Brain microvascular endothelial cell (primary cell): ENCODE measurements at regions not wholly inside any gene's neighbourhood (a gene's known extent, or its start where the extent isn't known, plus 50 kb on each side); places are given as distances from the start of the nearest gene placed in this dataset.

Source experiments
- DNase-seq: peaks from one replicate; pipeline ENCODE4 v3.0.0-alpha.2; 2020
- H3K27ac ChIP-seq: fragments of 250-450 bp; sonication (Bioruptor Pico); 2 replicates; pipeline ENCODE4 v1.5.1; 2020; ENCODE audit warnings: mild to moderate bottlenecking, moderate library complexity
- H3K27me3 ChIP-seq: fragments of 250-450 bp; sonication (Bioruptor Pico); replicated peaks from 2 replicates; pipeline ENCODE4 v1.5.1; 2020; ENCODE audit warnings: mild to moderate bottlenecking
- H3K36me3 ChIP-seq: fragments of 250-450 bp; sonication (Bioruptor Pico); replicated peaks from 2 replicates; pipeline ENCODE4 v1.5.1; 2020; ENCODE audit warnings: mild to moderate bottlenecking
- H3K4me3 ChIP-seq: 2 replicates; pipeline ENCODE4 v1.5.1; 2011; ENCODE audit warnings: low read depth, mild to moderate bottlenecking, control low read depth, low read length, moderate library complexity
- in situ Hi-C: cut with HindIII; loops from 2 replicates; pipeline ENCODE4 v1.10.0; 2017; ENCODE audit warnings: low sequenced_read_pairs, low pct_ligation_motif_present
- TF ChIP-seq, protein P1 (sequence below): IDR thresholded peaks from 2 replicates; pipeline ENCODE4 v1.5.1; 2011; ENCODE audit warnings: low read depth, mild to moderate bottlenecking, moderate library complexity, low read length, control low read depth, inconsistent platforms; ENCODE audit errors: missing control alignments

DNA sequence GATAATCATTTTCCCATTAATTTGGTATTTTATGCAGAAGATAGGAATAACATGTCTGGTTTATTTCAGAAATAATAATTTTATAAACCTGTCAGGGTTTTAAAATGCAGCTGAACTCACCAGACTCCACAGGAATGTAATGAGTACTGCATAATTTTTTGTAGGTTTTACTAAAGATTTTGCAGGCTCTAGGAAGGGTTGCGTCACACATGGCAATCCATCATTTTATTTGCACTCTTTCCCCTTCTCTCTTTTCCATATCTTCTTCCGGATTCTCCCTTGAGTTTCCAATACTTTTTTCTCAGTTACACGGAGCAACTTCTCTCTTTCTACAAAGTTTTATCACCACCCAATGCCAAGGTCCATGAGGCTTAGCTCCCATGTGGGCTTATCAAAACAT lies 234.7 kb downstream of the NFKBIZ start:
- in situ Hi-C loops: loop anchor here (25.0 kb wide), 1 partner anchor 222 kb away; no protein-coding TSS in a partner anchor
- DNase-seq: no peak
- no peak overlapping the region for H3K27ac ChIP-seq
- H3K4me3 ChIP-seq: no peak overlapping the region
- no peaks in the 10 kb centered on the region for H3K36me3 ChIP-seq
- no peaks in the 10 kb centered on the region for H3K27me3 ChIP-seq
- TF ChIP-seq, protein P1, sequence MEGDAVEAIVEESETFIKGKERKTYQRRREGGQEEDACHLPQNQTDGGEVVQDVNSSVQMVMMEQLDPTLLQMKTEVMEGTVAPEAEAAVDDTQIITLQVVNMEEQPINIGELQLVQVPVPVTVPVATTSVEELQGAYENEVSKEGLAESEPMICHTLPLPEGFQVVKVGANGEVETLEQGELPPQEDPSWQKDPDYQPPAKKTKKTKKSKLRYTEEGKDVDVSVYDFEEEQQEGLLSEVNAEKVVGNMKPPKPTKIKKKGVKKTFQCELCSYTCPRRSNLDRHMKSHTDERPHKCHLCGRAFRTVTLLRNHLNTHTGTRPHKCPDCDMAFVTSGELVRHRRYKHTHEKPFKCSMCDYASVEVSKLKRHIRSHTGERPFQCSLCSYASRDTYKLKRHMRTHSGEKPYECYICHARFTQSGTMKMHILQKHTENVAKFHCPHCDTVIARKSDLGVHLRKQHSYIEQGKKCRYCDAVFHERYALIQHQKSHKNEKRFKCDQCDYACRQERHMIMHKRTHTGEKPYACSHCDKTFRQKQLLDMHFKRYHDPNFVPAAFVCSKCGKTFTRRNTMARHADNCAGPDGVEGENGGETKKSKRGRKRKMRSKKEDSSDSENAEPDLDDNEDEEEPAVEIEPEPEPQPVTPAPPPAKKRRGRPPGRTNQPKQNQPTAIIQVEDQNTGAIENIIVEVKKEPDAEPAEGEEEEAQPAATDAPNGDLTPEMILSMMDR: no peak

DNA sequence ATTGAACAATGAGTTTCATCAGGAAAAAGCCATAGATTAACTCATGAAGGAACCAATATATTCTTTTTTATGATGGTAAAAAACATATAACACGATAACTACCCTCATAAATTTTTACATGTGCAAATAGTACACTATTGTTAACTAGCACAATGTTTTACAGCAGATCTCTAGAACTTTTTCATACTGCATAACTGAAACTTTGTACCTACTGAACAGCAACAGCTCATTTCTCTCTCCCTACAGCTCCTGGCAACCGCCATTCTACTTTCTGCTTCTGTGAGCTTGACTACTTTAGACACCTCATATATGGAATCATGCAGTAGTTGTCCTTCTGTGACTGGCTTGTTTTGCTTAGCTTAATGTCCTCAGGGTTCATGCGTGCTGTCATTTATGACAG lies 235.4 kb downstream of the NFKBIZ start:
- in situ Hi-C loops: loop anchor here (25.0 kb wide), 1 partner anchor 222 kb away; no protein-coding TSS in a partner anchor
- Histone ChIP-seq H3K36me3 (no peaks in the 10 kb centered on the region), H3K27ac (no peak overlapping the region), H3K4me3 (no peak overlapping the region), H3K27me3 (no peaks in the 10 kb centered on the region)
- DNase-seq: no peak
- TF ChIP-seq, protein P1: no peak

DNA sequence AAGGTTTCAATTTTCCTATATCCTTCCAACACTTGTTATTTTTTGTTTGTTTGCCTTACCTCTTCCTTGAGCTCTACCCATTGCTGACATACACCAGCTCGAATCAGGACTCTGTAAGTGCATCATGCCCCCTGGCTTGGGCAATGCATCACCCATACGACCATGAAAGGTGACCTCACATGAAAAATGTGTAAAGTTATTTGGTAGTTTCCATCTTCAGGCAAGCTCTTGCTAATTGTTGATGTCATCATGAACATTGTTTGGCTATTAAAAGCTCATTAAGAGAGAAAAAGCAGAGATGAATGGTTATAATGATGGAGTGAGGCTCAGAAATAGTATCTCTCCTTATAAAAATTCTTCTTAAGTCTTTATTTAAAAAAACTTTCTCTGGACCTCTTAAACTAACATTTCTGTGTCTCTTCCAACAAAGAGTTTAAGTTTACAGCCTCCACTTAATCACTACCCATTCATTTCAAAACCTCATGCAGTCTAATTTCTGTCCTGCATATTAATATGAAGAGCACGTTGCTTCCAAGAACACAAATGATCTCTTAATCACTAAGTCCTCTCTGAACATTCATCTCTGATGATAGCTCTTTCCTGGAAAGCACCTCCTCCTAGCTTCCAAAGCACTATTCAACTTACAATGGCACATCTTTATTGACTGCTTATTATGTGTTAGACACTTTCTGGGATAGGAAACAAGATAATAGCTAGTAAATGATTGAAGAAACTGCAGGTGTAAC lies 236.3 kb downstream of the NFKBIZ start:
- TF ChIP-seq, protein P1: no peak
- no peaks in the 10 kb centered on the region for H3K27me3 ChIP-seq
- H3K36me3 ChIP-seq: no peaks in the 10 kb centered on the region
- DNase-seq: no peak
- H3K4me3 ChIP-seq: no peak overlapping the region
- in situ Hi-C loops: loop anchor here (25.0 kb wide), 1 partner anchor 223 kb away; no protein-coding TSS in a partner anchor
- no peak overlapping the region for H3K27ac ChIP-seq

DNA sequence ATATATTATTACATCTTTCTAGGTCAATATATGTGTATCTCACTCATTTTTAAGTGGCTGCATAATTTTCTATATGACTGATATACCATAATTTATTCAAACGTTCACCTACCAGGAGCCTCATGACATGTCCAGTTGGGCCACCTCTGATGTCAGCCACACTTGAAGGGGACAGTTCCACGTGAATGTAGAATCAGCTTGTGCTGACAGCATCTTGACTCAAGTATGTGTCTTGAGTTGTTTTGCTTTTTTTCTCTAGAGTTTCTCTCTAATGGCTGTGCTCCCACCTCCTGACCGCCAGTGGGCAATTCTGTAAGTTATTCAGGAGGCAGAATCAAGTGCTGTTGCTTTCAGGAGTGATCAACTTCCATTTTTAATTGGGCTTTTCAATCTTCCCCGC lies 237.9 kb downstream of the NFKBIZ start:
- TF ChIP-seq, protein P1: no peak
- no peak overlapping the region for H3K27ac ChIP-seq
- in situ Hi-C loops: loop anchor here (25.0 kb wide), 1 partner anchor 225 kb away; no protein-coding TSS in a partner anchor
- DNase-seq: no peak
- H3K27me3 ChIP-seq: no peaks in the 10 kb centered on the region
- no peaks in the 10 kb centered on the region for H3K36me3 ChIP-seq
- no peak overlapping the region for H3K4me3 ChIP-seq

DNA sequence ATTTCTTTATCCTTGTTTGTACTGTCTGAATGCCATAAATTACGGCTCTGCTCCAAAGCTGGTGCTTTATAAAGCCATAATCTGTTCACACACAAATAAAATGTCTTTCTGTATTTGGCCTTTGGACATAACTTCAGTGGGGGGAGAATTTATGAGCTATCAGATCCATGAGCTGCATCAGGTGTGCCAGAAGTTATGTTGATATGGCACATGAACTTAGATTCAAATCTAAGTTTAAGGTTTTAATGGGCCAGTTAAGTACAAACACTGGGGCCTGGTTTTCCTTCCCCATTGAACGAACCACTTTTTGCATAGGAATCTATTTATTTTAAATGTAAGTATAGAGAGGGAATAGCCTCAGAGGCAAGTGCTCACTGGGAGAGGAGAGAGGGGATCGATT lies 239.9 kb downstream of the NFKBIZ start:
- Histone ChIP-seq H3K4me3 (no peak overlapping the region), H3K27ac (peak overlapping the region; percentile 94), H3K36me3 (no peaks in the 10 kb centered on the region), H3K27me3 (no peaks in the 10 kb centered on the region)
- no peak for DNase-seq
- TF ChIP-seq, protein P1: no peak
- in situ Hi-C loops: loop anchor here (25.0 kb wide), 1 partner anchor 227 kb away; no protein-coding TSS in a partner anchor
